Ramos (cell line): ENCODE measurements at regions not wholly inside any gene's neighbourhood (a gene's known extent, or its start where the extent isn't known, plus 50 kb on each side); places are given as distances from the start of the nearest gene placed in this dataset.
"Not testable (repeated sequence)": the region's sequence is repeated elsewhere in the genome, so short reads cannot be mapped to it uniquely, and the experiment has no call there.

Experiments
- in situ Hi-C: fragments of 300-500 bp; cut with MboI; formaldehyde crosslinking; loops from one replicate; pipeline ENCODE4 v1.14.3; 2022; ENCODE audit warnings: low sequenced_read_pairs; ENCODE audit not compliant: unreplicated experiment

- in situ Hi-C loops: no loop called here
Measured at GRCh38 chr2:147439986-147440385, 404.8 kb upstream of the ACVR2A start.

- in situ Hi-C loops: no loop called here
Measured at GRCh38 chr2:147438882-147439281, 405.9 kb upstream of the ACVR2A start.

- in situ Hi-C loops: no loop called here
Measured at GRCh38 chr2:147433822-147434221, 411.0 kb upstream of the ACVR2A start.

- in situ Hi-C loops: no loop called here
Measured at GRCh38 chr2:147430408-147430807, 414.4 kb upstream of the ACVR2A start.

- in situ Hi-C loops: no loop called here
Measured at GRCh38 chr2:147428120-147428747, 416.6 kb upstream of the ACVR2A start.

- in situ Hi-C loops: no loop called here
Measured at GRCh38 chr2:147425437-147426029, 419.3 kb upstream of the ACVR2A start.

GRCh38 chr2:147424766-147425165, 420.1 kb upstream of the ACVR2A start:
- in situ Hi-C loops: no loop called here

- in situ Hi-C loops: no loop called here
Measured at GRCh38 chr2:147420947-147421675, 423.7 kb upstream of the ACVR2A start.

- in situ Hi-C loops: no loop called here
Measured at GRCh38 chr2:147420517-147420916, 424.3 kb upstream of the ACVR2A start.

DNA sequence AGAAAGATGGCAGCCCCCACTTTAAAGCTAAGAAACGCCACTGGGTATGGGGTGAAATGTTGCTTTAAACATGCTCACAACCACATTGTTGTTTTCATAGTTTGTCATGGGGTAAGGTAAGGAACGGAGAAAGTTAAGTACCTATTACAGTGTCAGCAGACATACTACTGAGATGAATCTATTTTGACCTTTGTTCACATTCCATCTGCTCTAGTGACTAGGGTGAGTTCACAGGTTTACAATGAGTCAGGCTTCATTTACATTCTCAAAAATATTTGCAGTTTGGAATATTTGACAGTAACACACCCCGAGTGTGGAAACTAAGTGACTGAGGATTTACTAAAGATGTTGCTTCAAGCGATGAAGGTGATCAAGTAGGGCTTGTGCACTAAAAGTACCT, 428.7 kb upstream of the ACVR2A start:
- in situ Hi-C loops: no loop called here

DNA sequence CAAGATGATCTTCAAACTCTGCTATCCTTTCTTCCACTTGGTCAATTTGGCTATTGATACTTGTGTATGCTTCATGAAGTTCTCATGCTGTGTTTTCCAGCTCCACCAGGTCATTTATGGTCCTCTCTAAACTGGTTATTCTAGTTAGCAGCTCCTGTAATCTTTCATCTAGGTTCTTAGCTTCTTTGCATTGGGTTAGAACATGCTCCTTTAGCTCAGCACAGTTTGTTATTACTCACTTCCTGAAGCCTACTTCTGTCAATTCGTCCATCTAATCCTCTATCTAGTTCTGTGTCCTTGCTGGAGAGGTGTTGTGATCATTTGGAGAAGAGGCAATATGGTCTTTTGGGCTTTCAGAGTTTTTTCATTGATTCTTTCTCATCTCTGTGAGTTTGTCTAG, 430.2 kb upstream of the ACVR2A start:
- in situ Hi-C loops: not testable (repeated sequence)

- in situ Hi-C loops: no loop called here
Measured at GRCh38 chr2:147408357-147408756, 436.5 kb upstream of the ACVR2A start.

GRCh38 chr2:147405651-147406050, 439.2 kb upstream of the ACVR2A start:
- in situ Hi-C loops: no loop called here

DNA sequence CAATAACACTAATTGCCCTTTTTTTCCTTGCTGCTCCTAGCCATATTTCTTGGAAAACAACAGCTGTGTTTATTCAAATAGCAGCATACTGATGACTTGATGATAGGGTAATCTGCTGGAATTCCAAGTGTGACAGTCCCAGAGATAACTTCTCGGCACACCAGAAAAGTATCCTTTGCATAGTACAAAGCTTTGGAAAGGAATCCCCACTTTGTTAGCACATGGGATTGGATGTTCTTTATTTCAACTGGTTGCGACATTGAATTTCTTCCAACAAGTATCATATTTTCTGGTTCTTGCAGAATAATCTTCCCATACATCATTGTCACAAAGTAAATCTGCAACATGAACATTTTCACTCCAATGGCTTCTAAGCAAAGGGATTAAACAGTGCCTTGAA, 445.8 kb upstream of the ACVR2A start:
- in situ Hi-C loops: no loop called here

- in situ Hi-C loops: no loop called here
Measured at GRCh38 chr2:147398301-147398700, 446.5 kb upstream of the ACVR2A start.

- in situ Hi-C loops: no loop called here
Measured at GRCh38 chr2:147396890-147397289, 447.9 kb upstream of the ACVR2A start.

- in situ Hi-C loops: no loop called here
Measured at GRCh38 chr2:147394179-147394790, 450.5 kb upstream of the ACVR2A start.

DNA sequence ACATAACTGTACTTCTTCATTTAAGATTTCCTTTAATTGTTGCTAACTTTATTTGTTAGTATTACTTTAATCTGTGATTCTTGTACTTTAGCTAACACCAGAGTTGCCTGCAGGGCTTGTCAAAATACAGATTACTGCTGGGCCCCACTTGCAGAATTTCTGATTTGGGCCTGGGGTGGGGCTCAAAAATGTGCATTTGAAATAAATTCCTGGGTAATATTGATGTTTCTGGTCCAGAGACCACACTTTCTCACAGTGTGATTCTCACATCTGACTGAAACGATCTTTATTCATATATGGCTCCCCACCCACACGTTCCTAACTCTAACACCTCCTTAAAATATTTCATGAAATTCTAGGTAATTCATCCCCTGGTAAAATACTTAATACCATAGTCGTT, 452.6 kb upstream of the ACVR2A start:
- in situ Hi-C loops: no loop called here

- in situ Hi-C loops: no loop called here
Measured at GRCh38 chr2:147390475-147390874, 454.4 kb upstream of the ACVR2A start.

- in situ Hi-C loops: no loop called here
Measured at GRCh38 chr2:147389218-147389617, 455.6 kb upstream of the ACVR2A start.

DNA sequence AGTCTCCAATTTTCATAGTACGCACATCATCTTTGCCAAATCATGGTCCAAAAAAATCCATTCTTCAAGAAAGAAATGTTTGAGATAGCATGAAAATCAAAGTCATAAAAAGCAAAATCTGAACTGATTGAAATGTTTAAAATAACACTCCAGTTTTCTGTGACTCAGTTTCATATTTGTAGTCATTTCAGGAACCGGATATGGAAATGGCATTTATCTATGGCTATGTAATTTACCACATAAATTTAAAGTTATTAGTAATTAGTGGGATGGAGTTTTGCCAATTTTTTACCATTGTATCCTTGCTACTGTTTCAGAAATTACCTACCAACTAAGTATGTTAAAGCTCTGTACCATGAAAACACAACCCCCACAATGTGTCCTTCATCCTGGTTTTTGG, 456.6 kb upstream of the ACVR2A start:
- in situ Hi-C loops: no loop called here
